Upper lobe of left lung (tissue), 6 donors: ENCODE measurements at regions not wholly inside any gene's neighbourhood (a gene's known extent, or its start where the extent isn't known, plus 50 kb on each side); places are given as distances from the start of the nearest gene placed in this dataset.

ENCODE experiments used
- ATAC-seq, 2 donors: fragments of 200-7000 bp; cut with Tn5 transposase; one replicate each; pipeline ENCODE4 v1.9.1; 2022; ENCODE audit warnings: mild to moderate bottlenecking in 2 of 2, moderate library complexity in 2 of 2; ENCODE audit not compliant: low FRiP score in 2 of 2
- DNase-seq, 2 donors: peaks; one replicate each; pipeline ENCODE4 v3.0.0-alpha.2; 2019 to 2020
- H3K27ac ChIP-seq, 4 donors: fragments of 200-600 bp; sonication (generic); one replicate each; pipeline ENCODE4 v1.5.1; 2016 to 2019
- H3K27me3 ChIP-seq, 4 donors: fragments of 200-600 bp; sonication (generic); one replicate each; pipeline ENCODE4 v1.5.1; 2017 to 2019
- H3K36me3 ChIP-seq, 4 donors: fragments of 200-600 bp; sonication (generic); one replicate each; pipeline ENCODE4 v1.5.1; 2016 to 2019
- H3K4me1 ChIP-seq, 4 donors: fragments of 200-600 bp; sonication (generic); one replicate each; pipeline ENCODE4 v1.5.1; 2018 to 2019
- H3K4me3 ChIP-seq, 4 donors: fragments of 200-600 bp; sonication (generic); one replicate each; pipeline ENCODE4 v1.5.1; 2017 to 2019; ENCODE audit warnings: mild to moderate bottlenecking in 2 of 4, moderate library complexity in 1 of 4
- H3K9me3 ChIP-seq, 4 donors: fragments of 200-600 bp; sonication (generic); one replicate each; pipeline ENCODE4 v1.5.1; 2018 to 2019
- EP300 ChIP-seq, 4 donors: sonication (generic); formaldehyde crosslinking; IDR thresholded peaks; one replicate each; pipeline ENCODE4 v1.5.1; 2017; ENCODE audit warnings: antibody characterized with exemption in 4 of 4, control low read depth in 2 of 4
- POLR2A ChIP-seq, 4 donors: fragments of 450-650 bp; IDR thresholded peaks; one replicate each; pipeline ENCODE4 v1.5.1; 2016 to 2017; ENCODE audit warnings: antibody characterized with exemption in 4 of 4, mild to moderate bottlenecking in 2 of 4
- POLR2AphosphoS5 ChIP-seq, 2 donors: sonication (generic); formaldehyde crosslinking; IDR thresholded peaks; one replicate each; pipeline ENCODE4 v1.5.1; 2017; ENCODE audit warnings: antibody characterized with exemption in 2 of 2
- WGBS, 2 donors: methylation state at CpG; one replicate each; pipeline ENCODE4 v1.1.5; 2017 to 2018; 5-methylcytosine and 5-hydroxymethylcytosine counted together
- TF ChIP-seq, protein P1 (sequence below), 6 experiments: fragments of 450-650 bp in 4 of 6; fragments of 200-600 bp in 2 of 6; sonication (generic) in 2 of 6; IDR thresholded peaks; one replicate each; pipeline ENCODE4 v1.5.1; 2016 to 2019; ENCODE audit warnings: antibody characterized with exemption in 6 of 6
- donor health status: DM: no; HTN: no; CAD: no; lungs with moderate emphysema.
- donor health status: DM: no; HTN: yes; CAD: no; lungs with severe emphysema.

DNA sequence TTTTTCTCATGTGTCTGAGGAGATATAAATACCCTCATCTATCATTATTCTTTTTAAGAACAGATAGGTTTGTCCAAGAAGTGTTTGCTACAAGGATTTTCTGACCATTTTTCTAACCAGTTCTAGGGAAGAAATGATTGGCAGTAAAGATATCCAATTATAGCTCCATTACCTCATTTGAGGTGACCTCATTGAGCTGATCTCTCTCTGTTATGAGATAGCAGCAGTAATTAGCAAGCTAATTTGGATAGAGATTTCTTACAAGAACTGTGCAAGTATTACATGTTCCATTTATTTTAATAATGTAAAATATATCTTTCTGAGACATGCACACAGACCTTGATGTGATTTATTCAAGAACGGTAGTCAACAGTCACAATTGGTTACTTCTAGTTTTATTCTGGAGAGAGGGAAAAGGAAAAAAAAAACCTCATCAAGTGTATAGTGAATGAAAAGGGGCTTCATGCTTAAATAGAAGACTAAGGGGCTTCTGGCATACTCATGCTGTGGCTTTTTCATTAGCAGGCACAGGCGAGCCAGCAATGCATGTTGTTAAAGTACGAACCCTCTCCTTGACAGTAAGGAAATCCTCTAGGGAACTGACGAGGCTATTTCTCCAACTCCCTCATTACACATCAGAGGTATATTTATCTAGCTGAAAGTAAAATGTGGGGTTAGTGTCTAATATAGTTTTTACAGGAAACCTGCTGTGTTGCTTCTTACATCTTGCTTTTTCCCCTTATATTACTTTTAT, 127.3 kb downstream of the NUDT12 start:
- H3K27me3 ChIP-seq: no peaks in the 10 kb centered on the region
- WGBS, 2 donors: 88 to 92% methylated on average over 4 of the region's 4 CpGs
- DNase-seq (no peak), ATAC-seq (no peak)
- TF ChIP-seq, protein P1, sequence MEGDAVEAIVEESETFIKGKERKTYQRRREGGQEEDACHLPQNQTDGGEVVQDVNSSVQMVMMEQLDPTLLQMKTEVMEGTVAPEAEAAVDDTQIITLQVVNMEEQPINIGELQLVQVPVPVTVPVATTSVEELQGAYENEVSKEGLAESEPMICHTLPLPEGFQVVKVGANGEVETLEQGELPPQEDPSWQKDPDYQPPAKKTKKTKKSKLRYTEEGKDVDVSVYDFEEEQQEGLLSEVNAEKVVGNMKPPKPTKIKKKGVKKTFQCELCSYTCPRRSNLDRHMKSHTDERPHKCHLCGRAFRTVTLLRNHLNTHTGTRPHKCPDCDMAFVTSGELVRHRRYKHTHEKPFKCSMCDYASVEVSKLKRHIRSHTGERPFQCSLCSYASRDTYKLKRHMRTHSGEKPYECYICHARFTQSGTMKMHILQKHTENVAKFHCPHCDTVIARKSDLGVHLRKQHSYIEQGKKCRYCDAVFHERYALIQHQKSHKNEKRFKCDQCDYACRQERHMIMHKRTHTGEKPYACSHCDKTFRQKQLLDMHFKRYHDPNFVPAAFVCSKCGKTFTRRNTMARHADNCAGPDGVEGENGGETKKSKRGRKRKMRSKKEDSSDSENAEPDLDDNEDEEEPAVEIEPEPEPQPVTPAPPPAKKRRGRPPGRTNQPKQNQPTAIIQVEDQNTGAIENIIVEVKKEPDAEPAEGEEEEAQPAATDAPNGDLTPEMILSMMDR (IDR thresholded peaks at IDR 0.05): no peak
- no peak for TF ChIP-seq POLR2AphosphoS5 (IDR thresholded peaks at IDR 0.05)
- no peak for TF ChIP-seq EP300 (IDR thresholded peaks at IDR 0.05)
- TF ChIP-seq POLR2A (IDR thresholded peaks at IDR 0.05): no peak
- no peaks in the 10 kb centered on the region for H3K4me1 ChIP-seq
- no peaks in the 10 kb centered on the region for H3K36me3 ChIP-seq
- no peak overlapping the region for H3K27ac ChIP-seq
- H3K4me3 ChIP-seq: no peak overlapping the region
- H3K9me3 ChIP-seq: peaks cover 0 to 3% (median 2%) of the 10 kb centered on the region in 4 donors

DNA sequence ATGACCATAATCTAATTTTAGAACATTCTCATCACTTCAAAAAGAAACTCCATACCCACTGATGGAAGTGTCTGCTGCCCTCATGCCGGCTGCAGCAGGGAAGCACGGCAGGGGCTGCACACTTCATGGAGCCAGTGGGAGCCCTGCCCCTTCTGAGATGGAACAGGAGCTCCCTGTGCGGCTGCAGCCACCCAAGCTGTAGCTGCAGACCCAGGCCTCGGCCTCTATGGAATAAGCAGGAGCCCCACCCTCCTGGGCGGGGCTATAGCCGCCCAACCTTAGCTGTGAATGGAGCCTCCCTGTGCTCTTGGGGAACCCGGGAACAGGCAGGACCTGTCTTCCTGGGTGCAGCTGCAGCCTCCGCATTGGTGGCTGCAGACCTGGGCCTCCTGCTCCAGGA, 128.5 kb downstream of the NUDT12 start:
- TF ChIP-seq POLR2AphosphoS5 (IDR thresholded peaks at IDR 0.05) (no peak), EP300 (IDR thresholded peaks at IDR 0.05) (no peak), POLR2A (IDR thresholded peaks at IDR 0.05) (no peak)
- TF ChIP-seq, protein P1 (IDR thresholded peaks at IDR 0.05): no peak
- Histone ChIP-seq H3K4me3 (no peak overlapping the region), H3K36me3 (no peaks in the 10 kb centered on the region), H3K4me1 (no peaks in the 10 kb centered on the region), H3K27ac (no peak overlapping the region), H3K27me3 (no peaks in the 10 kb centered on the region), H3K9me3 (peaks cover 0 to under 1% (median 0%) of the 10 kb centered on the region in 4 donors)
- 86 to 96% methylated on average over 4 to 8 of the region's 8 CpGs for WGBS, 2 donors
- no peak for ATAC-seq
- DNase-seq: peak in 1 of 2 donors; percentile 53

DNA sequence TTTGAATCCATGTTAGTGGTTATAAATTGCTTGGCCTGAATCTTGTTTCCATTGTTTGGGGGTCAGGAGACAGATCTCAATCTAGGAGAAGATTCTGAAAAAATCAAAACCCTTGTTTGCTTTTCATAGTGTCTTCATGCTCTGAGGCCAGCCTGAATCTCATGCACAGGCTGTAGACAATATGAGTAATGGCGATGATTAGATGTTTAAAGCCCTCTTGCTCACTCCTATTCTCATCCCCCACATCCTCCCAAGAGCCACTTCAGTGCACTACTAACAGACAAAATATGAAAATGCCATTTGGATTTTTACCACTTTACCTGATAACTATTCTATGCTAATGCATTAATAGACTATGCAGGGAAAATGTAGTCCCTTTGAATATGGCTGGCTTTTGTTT, 129.4 kb downstream of the NUDT12 start:
- Histone ChIP-seq H3K4me1 (no peaks in the 10 kb centered on the region), H3K4me3 (no peak overlapping the region), H3K27me3 (no peaks in the 10 kb centered on the region), H3K9me3 (no peaks in the 10 kb centered on the region), H3K36me3 (no peaks in the 10 kb centered on the region), H3K27ac (no peak overlapping the region)
- 97 to 100% methylated on average over 1 of the region's 1 CpG for WGBS, 2 donors
- TF ChIP-seq POLR2AphosphoS5 (IDR thresholded peaks at IDR 0.05) (no peak), POLR2A (IDR thresholded peaks at IDR 0.05) (no peak), EP300 (IDR thresholded peaks at IDR 0.05) (no peak)
- TF ChIP-seq, protein P1 (IDR thresholded peaks at IDR 0.05): no peak
- no peak for DNase-seq
- no peak for ATAC-seq

DNA sequence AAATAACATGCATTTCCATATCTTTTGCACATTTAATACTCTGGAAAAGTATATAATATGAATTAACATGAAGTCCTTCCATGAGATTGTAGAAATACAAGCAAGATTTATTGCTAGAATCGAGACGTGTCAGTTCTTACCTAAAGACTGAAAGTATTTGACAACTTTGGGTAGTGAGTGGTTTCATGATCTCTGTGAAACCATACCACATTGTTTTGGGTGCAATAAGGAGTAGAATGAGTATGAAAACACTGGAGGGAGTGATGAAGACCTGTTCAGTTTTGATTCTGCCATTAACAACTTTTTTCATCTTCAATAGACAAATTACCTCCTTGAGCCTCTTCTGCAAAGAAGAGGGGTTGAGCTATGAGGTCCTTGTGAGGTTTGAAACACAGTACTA, 133.7 kb downstream of the NUDT12 start:
- ATAC-seq (no peak), DNase-seq (no peak)
- no peak overlapping the region for H3K27ac ChIP-seq
- no peaks in the 10 kb centered on the region for H3K4me1 ChIP-seq
- no peaks in the 10 kb centered on the region for H3K9me3 ChIP-seq
- TF ChIP-seq, protein P1 (IDR thresholded peaks at IDR 0.05): no peak
- TF ChIP-seq POLR2A (IDR thresholded peaks at IDR 0.05) (no peak), EP300 (IDR thresholded peaks at IDR 0.05) (no peak), POLR2AphosphoS5 (IDR thresholded peaks at IDR 0.05) (no peak)
- H3K27me3 ChIP-seq: no peaks in the 10 kb centered on the region
- 92 to 95% methylated on average over 2 of the region's 2 CpGs for WGBS, 2 donors
- no peak overlapping the region for H3K4me3 ChIP-seq
- no peaks in the 10 kb centered on the region for H3K36me3 ChIP-seq

DNA sequence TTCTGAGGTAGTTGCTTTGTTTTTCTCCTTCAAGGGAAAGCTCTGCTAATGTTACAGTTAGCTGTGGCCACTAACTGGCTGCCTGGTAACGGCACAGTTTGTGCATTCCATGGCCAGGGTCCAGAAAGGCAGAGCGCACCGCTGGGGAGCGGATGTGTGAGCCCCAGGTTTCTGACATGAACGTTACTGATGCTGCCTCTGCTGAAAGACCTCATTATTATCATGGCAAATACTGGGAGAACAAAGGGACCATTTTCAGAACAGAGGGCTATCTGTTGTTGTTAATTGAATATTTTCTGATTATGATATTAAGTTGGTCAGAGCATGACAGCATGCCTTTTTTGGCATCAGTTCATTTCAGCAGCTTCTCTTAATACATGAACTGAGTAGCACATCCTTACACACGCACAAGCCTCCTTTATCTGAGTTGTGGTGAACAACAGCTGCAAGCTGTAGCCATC, 134.1 kb downstream of the NUDT12 start:
- TF ChIP-seq EP300 (IDR thresholded peaks at IDR 0.05): no peak
- no peak for TF ChIP-seq POLR2A (IDR thresholded peaks at IDR 0.05)
- TF ChIP-seq, protein P1 (IDR thresholded peaks at IDR 0.05): no peak
- no peak for TF ChIP-seq POLR2AphosphoS5 (IDR thresholded peaks at IDR 0.05)
- Histone ChIP-seq H3K4me3 (no peak overlapping the region), H3K36me3 (no peaks in the 10 kb centered on the region), H3K27ac (no peak overlapping the region), H3K27me3 (no peaks in the 10 kb centered on the region), H3K4me1 (no peaks in the 10 kb centered on the region), H3K9me3 (no peaks in the 10 kb centered on the region)
- WGBS, 2 donors: 54 to 68% methylated on average over 6 of the region's 6 CpGs
- no peak for ATAC-seq
- peak in 1 of 2 donors; percentile 19 for DNase-seq
